SK-N-MC (cell line): ENCODE measurements at regions not wholly inside any gene's neighbourhood (a gene's known extent, or its start where the extent isn't known, plus 50 kb on each side); places are given as distances from the start of the nearest gene placed in this dataset.

ENCODE experiments used
- EZH2 ChIP-seq: fragments of 200-600 bp; sonication (generic); IDR thresholded peaks from one replicate; pipeline ENCODE4 v1.6.1; 2017; ENCODE audit warnings: antibody characterized with exemption
- FOXP2 ChIP-seq: optimal IDR thresholded peaks from 2 replicates; pipeline ENCODE3; 2011; ENCODE audit warnings: mild to moderate bottlenecking, moderate library complexity; ENCODE audit not compliant: insufficient read depth; ENCODE audit errors: extremely low read length, control extremely low read depth

GRCh38 chr4:101464596-101464995, 117.3 kb upstream of the PPP3CA start:
- TF ChIP-seq EZH2, result no peak
- no peak for TF ChIP-seq FOXP2
